AG04450 (cell line): ENCODE measurements at regions not wholly inside any gene's neighbourhood (a gene's known extent, or its start where the extent isn't known, plus 50 kb on each side); places are given as distances from the start of the nearest gene placed in this dataset.
A peak's percentile ranks its signal among the peaks of the same experiment; 100 is the strongest.

Experiments
- CTCF ChIA-PET: fragments of 300-600, 350-600 bp; formaldehyde crosslinking; extraction: SDS; loops from one replicate; lab custom pipeline; 2022; ENCODE audit warnings: antibody characterized with exemption, inconsistent platforms; lab: Charles Lee
- POLR2A ChIA-PET: fragments of 350-600 bp; formaldehyde crosslinking; extraction: SDS; loops from one replicate; lab custom pipeline; 2021; ENCODE audit warnings: antibody characterized with exemption, inconsistent platforms; lab: Yijun Ruan, JAX
- DNase-seq: peaks from one replicate; pipeline ENCODE4 v3.0.0-alpha.2; 2011; ENCODE audit warnings: low read depth, low spot score
- H3K27ac ChIP-seq: one replicate; pipeline ENCODE4 v1.5.1; 2012; ENCODE audit warnings: low read depth, low read length, control low read depth
- H3K27me3 ChIP-seq: one replicate; pipeline ENCODE4 v1.6.0; 2012; ENCODE audit warnings: low read length; ENCODE audit not compliant: control insufficient read depth, insufficient read depth
- H3K4me3 ChIP-seq: 2 replicates; pipeline ENCODE4 v1.5.1; 2011; ENCODE audit warnings: mild to moderate bottlenecking, low read depth, low read length, control low read depth
- H3K9me3 ChIP-seq: 2 replicates; pipeline ENCODE4 v1.5.1; 2012; ENCODE audit warnings: low read length; ENCODE audit not compliant: control insufficient read depth, insufficient read depth
- TF ChIP-seq, protein P1 (sequence below): IDR thresholded peaks from 2 replicates; pipeline ENCODE4 v1.5.1; 2011; ENCODE audit warnings: low read depth, low read length, control low read depth, inconsistent platforms

DNA sequence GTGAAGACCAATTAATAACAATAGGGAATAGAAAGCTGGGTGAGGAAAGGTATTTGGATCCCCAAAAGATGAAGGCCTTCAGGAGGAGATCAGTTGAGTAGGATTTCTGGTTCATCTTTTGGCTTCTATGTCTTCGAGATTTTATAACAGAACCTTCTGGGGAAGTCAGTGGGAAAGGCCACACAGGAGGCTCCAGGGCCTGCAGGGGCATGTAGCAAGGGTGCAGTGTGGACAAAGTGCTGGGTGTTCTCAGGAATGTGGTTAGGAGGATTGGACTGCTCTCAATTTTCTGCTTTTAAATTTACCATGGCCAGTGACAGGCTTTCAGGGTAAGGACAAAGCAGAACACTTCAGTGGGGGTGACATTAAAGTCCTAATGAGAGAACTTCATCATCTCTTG lies 378.0 kb downstream of the CCSER2 start:
- TF ChIP-seq, protein P1, sequence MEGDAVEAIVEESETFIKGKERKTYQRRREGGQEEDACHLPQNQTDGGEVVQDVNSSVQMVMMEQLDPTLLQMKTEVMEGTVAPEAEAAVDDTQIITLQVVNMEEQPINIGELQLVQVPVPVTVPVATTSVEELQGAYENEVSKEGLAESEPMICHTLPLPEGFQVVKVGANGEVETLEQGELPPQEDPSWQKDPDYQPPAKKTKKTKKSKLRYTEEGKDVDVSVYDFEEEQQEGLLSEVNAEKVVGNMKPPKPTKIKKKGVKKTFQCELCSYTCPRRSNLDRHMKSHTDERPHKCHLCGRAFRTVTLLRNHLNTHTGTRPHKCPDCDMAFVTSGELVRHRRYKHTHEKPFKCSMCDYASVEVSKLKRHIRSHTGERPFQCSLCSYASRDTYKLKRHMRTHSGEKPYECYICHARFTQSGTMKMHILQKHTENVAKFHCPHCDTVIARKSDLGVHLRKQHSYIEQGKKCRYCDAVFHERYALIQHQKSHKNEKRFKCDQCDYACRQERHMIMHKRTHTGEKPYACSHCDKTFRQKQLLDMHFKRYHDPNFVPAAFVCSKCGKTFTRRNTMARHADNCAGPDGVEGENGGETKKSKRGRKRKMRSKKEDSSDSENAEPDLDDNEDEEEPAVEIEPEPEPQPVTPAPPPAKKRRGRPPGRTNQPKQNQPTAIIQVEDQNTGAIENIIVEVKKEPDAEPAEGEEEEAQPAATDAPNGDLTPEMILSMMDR, result no peak
- H3K27ac ChIP-seq, result no peak overlapping the region
- H3K27me3 ChIP-seq, result no peaks in the 10 kb centered on the region
- H3K9me3 ChIP-seq, result peaks cover 3% of the 10 kb centered on the region; the same call in 1 of the 2 replicates
- ChIA-PET POLR2A (no interaction called here), CTCF (no interaction called here)
- H3K4me3 ChIP-seq, result no peak overlapping the region
- no peak for DNase-seq

DNA sequence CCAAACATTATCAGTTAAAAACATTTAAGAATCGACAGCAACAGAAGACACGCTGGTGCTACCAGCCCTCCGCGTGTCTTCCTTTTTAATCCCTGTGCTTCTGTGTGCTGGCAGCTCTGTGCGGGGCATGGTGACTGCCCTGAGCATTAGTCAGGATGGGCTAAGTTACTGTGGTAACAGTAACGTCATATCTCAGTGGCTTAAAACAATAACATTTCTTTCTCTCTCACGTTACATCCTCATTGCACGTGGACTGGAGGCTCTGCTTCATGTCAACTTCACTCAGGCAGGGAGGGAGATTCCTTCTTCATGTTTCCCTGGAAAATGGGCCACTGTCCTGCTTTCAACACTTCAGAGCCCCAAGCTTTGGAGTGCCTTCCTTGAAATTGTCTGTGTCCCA lies 378.5 kb downstream of the CCSER2 start:
- ChIA-PET CTCF (no interaction called here), POLR2A (no interaction called here)
- H3K27ac ChIP-seq, result no peak overlapping the region
- peaks cover 3% of the 10 kb centered on the region; the same call in 1 of the 2 replicates for H3K9me3 ChIP-seq
- H3K27me3 ChIP-seq, result no peaks in the 10 kb centered on the region
- no peak overlapping the region for H3K4me3 ChIP-seq
- DNase-seq, result no peak
- TF ChIP-seq, protein P1, result no peak

DNA sequence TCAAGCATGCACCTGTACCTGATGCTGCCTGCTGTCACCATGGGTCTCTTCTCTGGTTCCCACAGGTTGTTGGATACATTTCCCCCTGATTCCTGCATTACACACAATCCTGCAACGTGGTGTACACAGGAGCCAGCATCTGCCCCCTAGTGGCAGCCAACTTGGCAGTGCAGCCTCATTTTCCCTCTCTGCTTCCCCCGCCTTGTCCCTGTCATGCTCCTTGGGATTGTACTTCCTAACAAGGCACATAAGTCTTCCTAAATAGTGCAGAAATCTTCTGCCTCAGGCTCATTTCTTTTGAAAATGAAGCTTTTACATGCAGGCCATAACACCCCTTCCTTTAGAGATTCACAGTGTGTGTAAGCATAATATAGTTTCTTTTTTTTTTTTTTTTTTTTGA lies 387.5 kb downstream of the CCSER2 start:
- Histone ChIP-seq H3K9me3 (peaks cover 11% of the 10 kb centered on the region), H3K27me3 (no peaks in the 10 kb centered on the region), H3K4me3 (no peak overlapping the region), H3K27ac (no peak overlapping the region)
- ChIA-PET CTCF (no interaction called here), POLR2A (no interaction called here)
- DNase-seq, result no peak
- TF ChIP-seq, protein P1, result 0 out of 2 replicates have a peak, but pooled peaks have one; percentile 24

DNA sequence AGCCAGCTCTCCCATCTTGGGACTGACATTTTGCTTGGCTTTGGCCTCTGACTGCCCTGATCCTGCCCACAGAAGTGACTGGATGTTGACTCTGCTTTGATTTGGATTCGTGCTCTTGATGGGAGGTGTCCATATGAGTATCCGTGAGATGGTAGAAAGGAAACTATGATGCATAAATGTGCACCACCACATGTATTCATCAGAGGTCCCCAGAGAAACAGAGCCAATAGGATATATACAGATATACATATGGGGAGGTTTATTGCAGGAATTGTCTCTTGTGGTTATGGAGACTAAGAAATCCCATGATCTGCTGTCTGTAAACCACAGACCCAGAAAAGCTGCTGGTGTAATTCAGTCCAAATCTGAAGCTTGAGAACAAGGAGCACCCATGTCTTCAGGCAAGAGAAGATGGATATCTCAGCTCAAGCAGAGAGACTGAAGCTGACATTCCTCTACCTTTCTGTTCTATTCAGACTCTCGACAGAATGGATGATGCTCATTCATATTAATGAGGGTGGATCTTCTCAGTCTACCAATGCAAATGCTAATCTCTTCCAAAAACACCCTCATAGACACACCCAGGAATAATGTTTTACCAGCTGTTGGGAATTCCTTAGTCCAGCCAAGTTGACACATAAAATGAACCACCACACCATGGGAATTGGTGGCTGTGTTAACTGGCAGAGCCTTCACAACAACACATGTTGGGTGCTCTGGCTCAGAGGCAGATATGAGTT lies 390.7 kb downstream of the CCSER2 start:
- no peak for DNase-seq
- Histone ChIP-seq H3K9me3 (peaks cover 14% of the 10 kb centered on the region; the same call in 1 of the 2 replicates), H3K27ac (no peak overlapping the region), H3K4me3 (no peak overlapping the region), H3K27me3 (no peaks in the 10 kb centered on the region)
- ChIA-PET CTCF (no interaction called here), POLR2A (no interaction called here)
- TF ChIP-seq, protein P1, result no peak

DNA sequence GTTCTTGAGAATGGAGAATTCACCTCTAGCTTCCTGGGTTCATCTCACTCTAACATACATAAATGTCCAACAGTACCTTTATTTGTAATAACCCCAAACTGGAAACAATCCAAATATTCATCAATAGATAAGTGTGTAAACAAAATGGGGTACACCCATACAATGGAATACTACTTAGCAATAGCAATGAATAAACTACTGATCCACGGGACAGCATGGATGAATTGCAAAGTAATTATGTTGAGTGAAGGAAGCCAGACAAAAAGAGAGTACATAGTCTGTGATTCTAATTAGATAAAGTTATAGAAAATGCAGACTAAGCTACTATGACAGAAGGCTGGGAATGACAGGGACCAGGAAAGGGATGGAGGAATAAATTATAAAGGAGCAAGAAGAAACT lies 391.3 kb downstream of the CCSER2 start:
- ChIA-PET POLR2A (no interaction called here), CTCF (no interaction called here)
- no peak overlapping the region for H3K4me3 ChIP-seq
- no peak overlapping the region for H3K27ac ChIP-seq
- H3K9me3 ChIP-seq, result peaks cover 14% of the 10 kb centered on the region; the same call in 1 of the 2 replicates
- TF ChIP-seq, protein P1, result no peak
- no peaks in the 10 kb centered on the region for H3K27me3 ChIP-seq
- no peak for DNase-seq
